Gastrocnemius medialis (tissue), 4 donors: ENCODE measurements at regions not wholly inside any gene's neighbourhood (a gene's known extent, or its start where the extent isn't known, plus 50 kb on each side); places are given as distances from the start of the nearest gene placed in this dataset.

Experiments
- ATAC-seq, 2 donors: fragments of 150-250 bp; one replicate each; pipeline ENCODE4 v1.9.1; 2016
- DNase-seq, 2 donors: peaks; one replicate each; pipeline ENCODE4 v3.0.0-alpha.2; 2019
- H3K27ac ChIP-seq, 4 donors: fragments of 200-600 bp; sonication (generic); 1 replicate in 1 of 4; 2 replicates in 3 of 4; pipeline ENCODE4 v1.5.1; 2016 to 2018; ENCODE audit warnings: mild to moderate bottlenecking in 2 of 4, moderate library complexity in 1 of 4
- H3K27me3 ChIP-seq, 3 donors: fragments of 200-600 bp; sonication (generic) in 2 of 3; 1 replicate in 1 of 3; 2 replicates in 2 of 3; pipeline versions ENCODE4 v1.5.1 to v1.6.0; 2016 to 2019; ENCODE audit warnings: mild to moderate bottlenecking in 1 of 3, moderate library complexity in 1 of 3
- H3K36me3 ChIP-seq, 2 donors: fragments of 200-600 bp; sonication (generic) in 1 of 2; one replicate each; pipeline ENCODE4 v1.5.1; 2017 to 2018
- H3K4me1 ChIP-seq, 2 donors: fragments of 200-600 bp; sonication (generic) in 1 of 2; one replicate each; pipeline ENCODE4 v1.5.1; 2016 to 2017; ENCODE audit warnings: mild to moderate bottlenecking in 2 of 2
- H3K4me3 ChIP-seq, 4 donors: fragments of 200-600 bp; sonication (generic) in 3 of 4; 1 replicate in 1 of 4; 2 replicates in 3 of 4; pipeline ENCODE4 v1.5.1; 2016 to 2019; ENCODE audit warnings: mild to moderate bottlenecking in 2 of 4
- H3K9me3 ChIP-seq, 3 donors: fragments of 200-600 bp; sonication (generic) in 2 of 3; 1 replicate in 1 of 3; 2 replicates in 2 of 3; pipeline ENCODE4 v1.5.1; 2016 to 2019
- POLR2A ChIP-seq, 2 donors: fragments of 450-650 bp; IDR thresholded peaks; one replicate each; pipeline ENCODE4 v1.6.1; 2017; ENCODE audit warnings: antibody characterized with exemption in 2 of 2, mild to moderate bottlenecking in 2 of 2, moderate library complexity in 2 of 2
- in situ Hi-C, 4 donors: fragments of 200-750 bp; cut with MboI; loops; one replicate each; pipeline versions ENCODE4 v1.15.0 to v1.8.0; 2017; ENCODE audit warnings: low sequenced_read_pairs in 4 of 4
- intact Hi-C: fragments of 100-400 bp; cut with DNase I; formaldehyde crosslinking; loops from one replicate; pipeline ENCODE4 v1.15.1; 2023; ENCODE audit warnings: low total_unique reads
- TF ChIP-seq, protein P1 (sequence below), 5 experiments: fragments of 450-650 bp in 3 of 5; fragments of 200-600 bp in 2 of 5; sonication (generic) in 2 of 5; IDR thresholded peaks in 4 of 5; conservative IDR thresholded peaks in 1 of 5; 1 replicate in 4 of 5; 2 replicates in 1 of 5; pipeline ENCODE4 v1.5.1; 2016 to 2019; ENCODE audit warnings: antibody characterized with exemption in 5 of 5, mild to moderate bottlenecking in 3 of 5, moderate library complexity in 3 of 5

DNA sequence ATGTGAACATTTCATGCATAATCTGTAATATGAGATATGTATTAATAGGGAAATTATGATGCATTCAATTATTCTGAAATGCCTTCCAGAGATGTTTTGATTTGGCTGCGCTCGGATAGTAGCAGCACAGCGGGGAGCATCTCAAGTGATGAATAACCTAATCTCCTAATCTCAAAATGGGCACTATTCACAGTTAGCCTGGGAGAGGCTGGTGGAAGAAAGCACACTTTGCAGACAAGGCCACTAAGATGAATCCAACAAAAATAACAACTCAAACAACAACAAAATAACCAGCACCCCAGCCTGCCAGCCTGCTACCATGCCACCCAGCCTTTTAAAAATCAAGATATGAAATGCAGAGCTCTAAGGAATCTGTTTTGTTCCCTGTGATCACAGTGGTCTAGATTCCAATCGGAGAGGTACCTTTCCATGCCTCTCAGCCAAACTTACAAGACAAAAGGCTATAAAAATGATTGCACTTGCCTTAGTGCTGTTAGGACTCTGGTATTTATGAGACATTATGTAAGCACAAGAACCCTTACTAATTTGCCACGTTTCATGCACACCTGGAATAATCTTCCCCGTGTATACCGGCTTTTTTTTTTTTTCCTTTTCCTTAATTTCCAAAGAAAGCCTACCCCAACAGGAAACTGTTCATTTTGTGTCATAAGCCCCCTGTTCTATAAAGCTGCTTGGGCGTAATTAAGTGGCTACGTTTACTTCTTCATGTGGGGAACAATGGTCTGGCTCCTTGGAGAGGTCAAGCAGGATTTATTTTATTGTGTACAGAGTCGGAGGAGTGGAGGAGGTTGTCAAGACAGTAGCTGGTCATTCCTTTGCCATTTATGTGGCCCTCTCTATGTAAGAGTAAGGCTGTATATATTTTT, 526.9 kb upstream of the FANCL start:
- DNase-seq (no peak), ATAC-seq (no peak)
- TF ChIP-seq POLR2A (IDR thresholded peaks at IDR 0.05): no peak
- TF ChIP-seq, protein P1, sequence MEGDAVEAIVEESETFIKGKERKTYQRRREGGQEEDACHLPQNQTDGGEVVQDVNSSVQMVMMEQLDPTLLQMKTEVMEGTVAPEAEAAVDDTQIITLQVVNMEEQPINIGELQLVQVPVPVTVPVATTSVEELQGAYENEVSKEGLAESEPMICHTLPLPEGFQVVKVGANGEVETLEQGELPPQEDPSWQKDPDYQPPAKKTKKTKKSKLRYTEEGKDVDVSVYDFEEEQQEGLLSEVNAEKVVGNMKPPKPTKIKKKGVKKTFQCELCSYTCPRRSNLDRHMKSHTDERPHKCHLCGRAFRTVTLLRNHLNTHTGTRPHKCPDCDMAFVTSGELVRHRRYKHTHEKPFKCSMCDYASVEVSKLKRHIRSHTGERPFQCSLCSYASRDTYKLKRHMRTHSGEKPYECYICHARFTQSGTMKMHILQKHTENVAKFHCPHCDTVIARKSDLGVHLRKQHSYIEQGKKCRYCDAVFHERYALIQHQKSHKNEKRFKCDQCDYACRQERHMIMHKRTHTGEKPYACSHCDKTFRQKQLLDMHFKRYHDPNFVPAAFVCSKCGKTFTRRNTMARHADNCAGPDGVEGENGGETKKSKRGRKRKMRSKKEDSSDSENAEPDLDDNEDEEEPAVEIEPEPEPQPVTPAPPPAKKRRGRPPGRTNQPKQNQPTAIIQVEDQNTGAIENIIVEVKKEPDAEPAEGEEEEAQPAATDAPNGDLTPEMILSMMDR (IDR thresholded peaks at IDR 0.05 in 4 of 5, conservative IDR thresholded peaks at IDR 0.05 in 1 of 5): no peak
- in situ Hi-C loops (no loop called here), intact Hi-C loops (no loop called here)
- H3K27ac ChIP-seq: no peak overlapping the region
- no peaks in the 10 kb centered on the region for H3K4me1 ChIP-seq
- no peaks in the 10 kb centered on the region for H3K36me3 ChIP-seq
- H3K4me3 ChIP-seq: no peak overlapping the region
- peaks cover 0 to 5% (median 0%) of the 10 kb centered on the region in 3 donors for H3K27me3 ChIP-seq
- H3K9me3 ChIP-seq: no peaks in the 10 kb centered on the region

DNA sequence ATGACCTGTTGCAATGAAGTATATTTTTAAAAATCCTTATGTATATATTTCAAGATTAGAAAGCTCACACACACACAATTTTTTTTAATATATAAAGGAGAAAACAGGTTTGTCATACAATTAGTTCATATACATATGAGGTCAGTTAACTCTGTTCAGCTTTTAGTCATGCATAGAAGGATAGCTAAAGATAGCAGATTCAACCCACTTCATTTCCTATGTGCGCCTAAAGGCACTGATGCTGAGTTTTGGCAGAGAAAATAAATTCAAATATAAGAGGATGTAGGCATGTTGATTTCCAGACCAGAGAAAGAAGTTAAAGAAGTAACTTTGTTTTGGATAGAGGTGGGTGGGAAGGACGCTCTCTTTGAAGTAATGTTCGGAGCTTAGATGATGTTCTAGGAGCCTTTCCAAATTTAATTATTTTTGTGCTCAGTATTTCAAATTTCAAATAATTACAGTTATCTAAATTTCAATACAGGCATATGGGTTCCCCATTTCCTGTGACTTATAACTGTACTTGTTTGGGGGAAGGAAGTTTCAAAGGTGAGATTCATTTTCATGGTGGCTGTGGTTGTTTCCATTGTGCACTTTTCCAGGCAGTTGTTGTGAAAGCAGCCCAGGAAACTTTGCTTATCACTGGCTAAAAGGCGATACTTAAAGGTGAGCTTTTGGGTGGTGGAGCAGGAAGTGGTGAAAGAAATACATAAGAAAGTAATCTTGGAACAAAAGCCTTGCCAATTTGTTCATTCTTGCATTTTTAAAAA, 523.4 kb upstream of the FANCL start:
- H3K27me3 ChIP-seq: peaks cover 0 to 5% (median 0%) of the 10 kb centered on the region in 3 donors
- H3K4me3 ChIP-seq: no peak overlapping the region
- H3K9me3 ChIP-seq: no peaks in the 10 kb centered on the region
- H3K36me3 ChIP-seq: no peaks in the 10 kb centered on the region
- in situ Hi-C loops: no loop called here
- DNase-seq (no peak), ATAC-seq (no peak)
- no peak overlapping the region for H3K27ac ChIP-seq
- TF ChIP-seq, protein P1 (IDR thresholded peaks at IDR 0.05 in 4 of 5, conservative IDR thresholded peaks at IDR 0.05 in 1 of 5): no peak
- H3K4me1 ChIP-seq: no peaks in the 10 kb centered on the region
- intact Hi-C loops: no loop called here

DNA sequence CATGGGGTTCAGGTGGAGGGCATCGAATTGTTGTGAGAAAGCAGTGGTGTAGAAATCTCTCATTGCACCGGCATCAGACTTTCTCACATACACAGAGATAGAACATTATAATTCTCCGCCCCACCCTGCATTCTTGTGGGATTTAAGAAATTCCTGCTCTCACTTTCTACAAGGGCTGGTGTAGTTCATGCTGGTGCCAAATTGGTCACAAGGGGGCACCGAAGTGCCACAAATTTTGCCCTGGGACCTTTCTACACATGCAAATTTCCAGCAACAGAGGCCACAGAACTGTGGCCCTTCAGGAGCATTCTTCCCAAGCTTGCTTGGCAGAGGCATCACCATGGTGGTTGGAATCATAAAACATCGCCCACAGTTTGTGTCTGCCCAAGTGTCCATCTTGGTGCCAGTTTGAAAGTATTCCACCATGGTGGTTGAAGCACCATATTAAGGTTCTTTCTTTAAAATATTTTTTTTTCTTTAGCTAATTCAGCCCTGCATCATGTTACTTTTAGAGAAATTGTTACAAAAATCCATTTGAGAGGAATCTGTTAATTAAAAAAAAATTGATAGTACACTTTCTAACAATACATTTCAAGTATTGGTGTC, 521.2 kb upstream of the FANCL start:
- ATAC-seq (no peak), DNase-seq (no peak)
- no peaks in the 10 kb centered on the region for H3K27me3 ChIP-seq
- H3K9me3 ChIP-seq: no peaks in the 10 kb centered on the region
- no peak for TF ChIP-seq POLR2A (IDR thresholded peaks at IDR 0.05)
- TF ChIP-seq, protein P1 (IDR thresholded peaks at IDR 0.05 in 4 of 5, conservative IDR thresholded peaks at IDR 0.05 in 1 of 5): no peak
- no peaks in the 10 kb centered on the region for H3K36me3 ChIP-seq
- H3K4me3 ChIP-seq: no peak overlapping the region
- no peaks in the 10 kb centered on the region for H3K4me1 ChIP-seq
- no peak overlapping the region for H3K27ac ChIP-seq
- in situ Hi-C loops: no loop called here
- intact Hi-C loops: no loop called here

DNA sequence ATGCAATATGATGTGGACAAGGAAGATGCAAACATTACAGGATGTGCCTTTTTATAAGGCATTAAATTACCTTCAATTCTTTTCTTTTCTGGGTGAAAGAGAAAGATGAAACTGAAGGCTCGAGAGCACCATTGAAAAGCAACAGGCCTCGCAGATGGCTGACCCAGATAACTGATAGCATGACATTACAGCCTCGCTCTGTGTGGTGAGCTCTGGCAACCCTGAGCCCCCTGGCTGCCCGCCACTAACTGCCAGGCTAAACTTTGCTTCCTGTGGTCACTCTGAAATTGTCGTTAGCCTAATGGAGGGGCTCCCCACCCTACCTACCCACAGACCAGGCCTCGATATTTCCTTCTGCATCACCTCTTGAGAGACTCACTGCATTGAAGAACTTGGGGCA, 516.8 kb upstream of the FANCL start:
- Histone ChIP-seq H3K4me3 (no peak overlapping the region), H3K4me1 (no peaks in the 10 kb centered on the region), H3K27me3 (no peaks in the 10 kb centered on the region), H3K9me3 (no peaks in the 10 kb centered on the region), H3K27ac (no peak overlapping the region), H3K36me3 (no peaks in the 10 kb centered on the region)
- intact Hi-C loops: no loop called here
- ATAC-seq (no peak), DNase-seq (no peak)
- TF ChIP-seq, protein P1 (IDR thresholded peaks at IDR 0.05 in 4 of 5, conservative IDR thresholded peaks at IDR 0.05 in 1 of 5): no peak
- TF ChIP-seq POLR2A (IDR thresholded peaks at IDR 0.05): no peak
- in situ Hi-C loops: no loop called here
